ENCODE measurements at regions not wholly inside any gene's neighbourhood (a gene's known extent, or its start where the extent isn't known, plus 50 kb on each side); places are given as distances from the start of the nearest gene placed in this dataset.
"Not testable (repeated sequence)": the region's sequence is repeated elsewhere in the genome, so short reads cannot be mapped to it uniquely, and the experiment has no call there.

DNA sequence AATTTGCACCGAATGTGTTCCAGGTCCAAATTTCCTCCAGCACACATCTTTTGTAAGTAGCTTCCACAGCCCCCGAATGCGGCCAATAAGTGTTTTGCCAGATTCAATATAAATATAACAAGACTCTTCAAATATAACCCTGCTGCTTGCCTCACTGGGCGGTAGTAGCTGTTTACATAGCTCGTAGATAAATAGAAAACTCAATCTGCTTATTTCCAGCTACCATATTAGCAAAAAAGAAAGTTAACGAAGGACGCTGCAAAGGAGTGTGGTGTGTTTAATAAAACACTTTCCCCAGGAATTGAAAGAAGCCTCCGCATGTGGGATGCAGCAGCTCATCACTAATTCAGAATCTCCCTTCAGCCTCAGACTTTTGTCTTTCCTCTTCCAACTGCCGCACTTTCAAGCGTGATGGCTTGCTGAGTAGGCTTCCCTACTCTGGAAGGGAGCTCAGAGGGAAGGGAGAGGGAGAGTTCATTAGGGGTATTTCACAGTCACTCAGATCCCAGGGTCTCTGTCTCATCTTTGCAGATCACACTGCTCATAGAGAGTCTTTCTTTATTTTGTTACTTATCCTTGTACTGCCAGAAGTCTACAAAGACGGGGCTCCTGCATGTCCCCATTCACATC, 367.0 kb downstream of the RND3 start:
- Histone ChIP-seq H3K27me3 (0 out of 22 replicates have a peak, but pooled peaks cover 0 to 4% (median 0%) of the 10 kb centered on the region in 11 experiments), H3K4me2 (no peak overlapping the region), H3K4me1 (0 out of 20 replicates have a peak, but pooled peaks cover 0 to under 1% (median 0%) of the 10 kb centered on the region in 10 experiments), H4K20me1 (no peaks in the 10 kb centered on the region), H3K27ac (no peak overlapping the region), H3K4me3 (no peak overlapping the region), H3K9ac (no peak overlapping the region), H3K36me3 (no peaks in the 10 kb centered on the region), H3K9me3 (replicated peaks in 1 of 11) (peaks cover 0 to 4% (median 0%) of the 10 kb centered on the region in 11 experiments; a peak in 1 of 22 replicates)
- no peak for TF ChIP-seq Cebpa-rat (IDR thresholded peaks at IDR 0.05)

DNA sequence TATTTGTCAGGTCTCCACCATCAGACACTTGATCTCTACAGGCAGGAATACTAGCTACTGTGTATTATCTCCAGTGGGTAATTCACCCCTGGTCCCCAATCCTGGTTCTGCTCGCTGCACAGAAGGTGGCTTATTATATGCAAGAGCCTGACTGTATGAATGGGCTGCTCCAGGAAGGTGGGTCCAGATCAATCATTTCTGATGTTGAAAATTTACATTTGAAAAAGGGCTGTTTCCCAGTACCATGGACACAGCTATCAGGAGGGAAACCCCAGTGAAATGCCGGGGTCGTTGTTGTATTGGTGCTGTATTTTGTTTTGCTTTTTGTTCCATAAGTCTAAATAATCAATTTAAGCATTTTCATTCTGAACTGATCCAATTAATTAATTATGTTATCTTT, 367.6 kb downstream of the RND3 start:
- Histone ChIP-seq H3K9ac (no peak overlapping the region), H3K4me1 (no peaks in the 10 kb centered on the region), H3K4me3 (no peak overlapping the region), H3K27me3 (0 out of 22 replicates have a peak, but pooled peaks cover 0 to 4% (median 0%) of the 10 kb centered on the region in 11 experiments), H3K4me2 (no peak overlapping the region), H3K9me3 (replicated peaks in 1 of 11) (peaks cover 0 to 4% (median 0%) of the 10 kb centered on the region in 11 experiments; a peak in 1 of 22 replicates), H4K20me1 (no peaks in the 10 kb centered on the region), H3K27ac (no peak overlapping the region), H3K36me3 (no peaks in the 10 kb centered on the region)
- TF ChIP-seq Cebpa-rat (IDR thresholded peaks at IDR 0.05) = no peak

DNA sequence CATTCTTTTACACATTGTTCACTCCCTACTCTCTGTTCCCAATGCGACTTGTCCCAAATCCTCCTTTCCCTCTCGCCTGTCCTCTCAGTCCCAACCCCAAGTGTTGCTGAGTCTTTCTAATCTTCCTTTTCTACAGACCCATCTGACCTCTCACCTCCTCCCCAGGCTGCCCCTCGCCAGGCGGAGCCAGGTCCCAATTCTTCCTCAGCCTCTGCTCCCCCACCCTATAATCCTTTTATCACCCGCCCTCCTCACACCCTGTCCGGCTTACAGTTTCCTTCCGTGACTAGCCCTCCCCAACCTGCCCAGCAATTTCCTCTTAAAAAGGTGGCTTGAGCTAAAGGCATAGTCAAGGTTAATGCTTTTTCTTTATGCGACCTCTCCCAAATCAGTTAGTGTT, 373.4 kb downstream of the RND3 start:
- not testable (repeated sequence) for H3K27me3 ChIP-seq; H3K4me3 ChIP-seq; H3K27ac ChIP-seq; H4K20me1 ChIP-seq; H3K9ac ChIP-seq; H3K36me3 ChIP-seq; H3K4me2 ChIP-seq; H3K9me3 ChIP-seq (replicated peaks in 1 of 11)
- H3K4me1 ChIP-seq = peaks cover 16 to 23% (median 17%) of the 10 kb centered on the region in 10 experiments

DNA sequence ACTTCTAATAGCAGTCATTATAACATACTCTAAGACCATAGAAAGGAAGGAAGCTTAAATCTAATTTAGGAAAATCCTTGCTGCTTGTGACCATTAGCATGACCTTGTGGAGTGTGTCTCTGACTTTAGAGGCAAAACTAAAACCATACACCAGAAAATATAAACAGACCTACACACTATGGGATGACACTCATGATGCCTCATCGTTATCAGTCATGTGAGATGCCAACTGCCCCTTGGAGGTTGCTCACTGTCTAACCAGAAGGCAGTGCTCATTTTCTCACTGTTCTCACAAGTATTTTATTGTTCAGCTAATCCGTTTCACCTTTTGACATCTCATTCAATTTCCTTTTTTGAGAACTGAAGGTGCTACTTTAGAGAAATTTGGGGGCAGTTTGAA, 376.9 kb downstream of the RND3 start:
- peak overlapping the region; percentile 65 to 91 (median 80); a peak in 19 of 22 replicates for H3K4me2 ChIP-seq
- H3K4me3 ChIP-seq = no peak overlapping the region
- H3K9me3 ChIP-seq (replicated peaks in 1 of 11) = peaks cover 1 to 10% (median 3%) of the 10 kb centered on the region in 11 experiments; a peak in 18 of 22 replicates
- no peaks in the 10 kb centered on the region for H3K36me3 ChIP-seq
- peak overlapping the region in 3 of 11 experiments; percentile 23 to 50 (median 32); a peak in 2 of 22 replicates for H3K9ac ChIP-seq
- no peaks in the 10 kb centered on the region for H4K20me1 ChIP-seq
- H3K27ac ChIP-seq = peak overlapping the region in 8 of 11 experiments; percentile 58 to 69 (median 63); a peak in 15 of 22 replicates
- TF ChIP-seq Cebpa-rat (IDR thresholded peaks at IDR 0.05) = no peak
- no peaks in the 10 kb centered on the region for H3K27me3 ChIP-seq
- H3K4me1 ChIP-seq = peaks cover 25 to 37% (median 34%) of the 10 kb centered on the region in 10 experiments

DNA sequence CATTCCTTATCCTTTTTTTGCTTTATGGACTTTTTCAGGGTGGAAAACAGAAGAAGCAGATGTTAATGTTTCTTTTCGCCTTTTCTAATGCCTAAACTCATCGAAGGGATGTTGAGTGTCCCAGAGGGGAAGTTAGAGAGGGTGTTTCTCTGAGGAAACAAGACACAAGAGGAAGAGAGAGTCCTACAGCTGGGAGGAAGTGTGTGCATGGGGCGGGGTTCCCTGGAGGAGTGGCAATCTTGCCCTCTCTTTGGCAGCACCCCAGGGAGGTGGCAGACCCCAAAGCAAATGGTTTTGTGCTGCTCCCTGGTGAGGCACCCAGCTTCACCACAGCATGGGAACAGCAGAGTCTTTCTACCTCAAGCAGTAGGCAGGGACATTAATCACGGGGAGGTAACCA, 377.6 kb downstream of the RND3 start:
- H3K9ac ChIP-seq = peak overlapping the region in 5 of 11 experiments; percentile 12 to 50 (median 34); a peak in 6 of 22 replicates
- no peak for TF ChIP-seq Cebpa-rat (IDR thresholded peaks at IDR 0.05)
- H4K20me1 ChIP-seq = no peaks in the 10 kb centered on the region
- peaks cover 25 to 37% (median 34%) of the 10 kb centered on the region in 10 experiments for H3K4me1 ChIP-seq
- peak overlapping the region in 10 of 11 experiments; percentile 24 to 72 (median 60); a peak in 19 of 22 replicates for H3K27ac ChIP-seq
- no peaks in the 10 kb centered on the region for H3K27me3 ChIP-seq
- H3K9me3 ChIP-seq (replicated peaks in 1 of 11) = peaks cover 8 to 17% (median 10%) of the 10 kb centered on the region in 11 experiments; a peak in 19 of 22 replicates
- no peaks in the 10 kb centered on the region for H3K36me3 ChIP-seq
- peak overlapping the region in 4 of 10 experiments; percentile 9 to 30 (median 24); a peak in 8 of 20 replicates for H3K4me3 ChIP-seq
- peak overlapping the region; percentile 65 to 91 (median 80) for H3K4me2 ChIP-seq

DNA sequence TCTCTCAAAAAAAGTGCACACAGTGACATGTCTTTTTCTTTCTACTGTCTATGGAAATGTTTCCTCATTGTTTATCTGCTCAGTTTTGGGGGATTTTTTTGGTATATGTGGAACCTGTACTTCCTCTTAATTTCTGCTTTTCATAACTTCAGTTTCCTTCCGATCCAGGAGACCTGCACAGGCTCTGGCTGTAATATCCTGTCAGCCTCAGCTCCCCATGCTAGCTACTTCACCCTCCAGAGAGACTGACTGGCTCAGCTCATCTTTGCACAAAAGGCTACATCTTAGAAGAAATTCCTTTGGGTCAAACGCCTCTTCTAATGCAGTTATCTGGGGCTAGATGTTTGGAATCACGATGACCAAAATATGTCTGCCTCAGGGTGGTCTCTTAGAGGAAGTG, 378.4 kb downstream of the RND3 start:
- no peak for TF ChIP-seq Cebpa-rat (IDR thresholded peaks at IDR 0.05)
- no peaks in the 10 kb centered on the region for H3K27me3 ChIP-seq

DNA sequence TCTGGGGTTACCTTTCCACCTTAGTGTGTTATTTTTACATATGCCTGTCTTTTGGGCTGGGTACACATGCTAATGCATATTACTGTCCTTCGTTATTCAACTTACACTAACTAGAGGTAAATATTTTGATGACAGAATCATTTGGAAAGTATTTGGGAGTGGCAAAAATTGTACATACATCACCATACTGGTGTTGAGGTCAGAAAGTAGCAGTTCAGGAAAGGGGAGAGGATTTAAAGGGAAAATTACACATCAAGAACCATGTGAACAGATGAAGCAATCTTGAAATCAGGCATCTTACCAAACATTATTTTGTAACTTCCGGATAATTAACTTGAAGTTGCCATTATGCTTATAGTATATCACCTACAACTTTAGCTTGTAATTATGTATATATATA, 379.7 kb downstream of the RND3 start:
- Histone ChIP-seq H3K4me3 (no peak overlapping the region), H3K27ac (peak overlapping the region in 3 of 11 experiments; percentile 62 to 68 (median 65); a peak in 3 of 22 replicates), H3K9me3 (replicated peaks in 1 of 11) (peaks cover 11 to 25% (median 16%) of the 10 kb centered on the region in 11 experiments; a peak in 20 of 22 replicates), H3K9ac (no peak overlapping the region), H3K27me3 (no peaks in the 10 kb centered on the region), H3K4me2 (peak overlapping the region in 5 of 11 experiments; percentile 11 to 91 (median 80); a peak in 5 of 22 replicates), H3K4me1 (peaks cover 25 to 37% (median 34%) of the 10 kb centered on the region in 10 experiments), H3K36me3 (no peaks in the 10 kb centered on the region), H4K20me1 (no peaks in the 10 kb centered on the region)
- no peak for TF ChIP-seq Cebpa-rat (IDR thresholded peaks at IDR 0.05)

More for the DNA sequence above, 378.4 kb downstream of the RND3 start:
- Histone ChIP-seq H3K36me3 (no peaks in the 10 kb centered on the region), H3K9ac (peak overlapping the region in 4 of 11 experiments; percentile 2 to 32 (median 17); a peak in 4 of 22 replicates), H3K4me2 (peak overlapping the region; percentile 65 to 91 (median 80)), H3K4me3 (peak overlapping the region in 2 of 10 experiments; percentile 7 to 14; a peak in 3 of 20 replicates), H3K9me3 (replicated peaks in 1 of 11) (peaks cover 11 to 25% (median 16%) of the 10 kb centered on the region in 11 experiments; a peak in 20 of 22 replicates), H3K27ac (peak overlapping the region in 10 of 11 experiments; percentile 51 to 72 (median 60); a peak in 18 of 22 replicates), H4K20me1 (no peaks in the 10 kb centered on the region), H3K4me1 (peaks cover 25 to 37% (median 34%) of the 10 kb centered on the region in 10 experiments)

DNA sequence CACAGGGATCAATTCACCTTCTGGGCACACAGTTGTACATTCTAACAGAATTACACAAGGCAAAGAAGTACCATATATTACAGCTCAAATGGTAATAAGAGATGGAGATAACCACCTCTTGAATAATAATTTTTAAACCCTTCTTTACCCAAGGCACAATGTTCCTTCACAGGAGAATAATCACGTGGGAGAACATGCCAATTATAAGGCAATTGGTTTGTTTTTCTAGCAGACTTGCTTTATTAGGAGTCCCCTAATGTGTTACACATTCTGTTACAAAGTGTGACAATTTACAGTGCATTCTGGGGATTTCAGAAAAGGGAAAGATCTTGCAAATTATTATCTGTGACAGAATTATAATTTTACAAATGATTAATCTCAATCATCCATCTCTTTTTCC, 380.3 kb downstream of the RND3 start:
- Histone ChIP-seq H3K4me1 (peaks cover 25 to 37% (median 34%) of the 10 kb centered on the region in 10 experiments), H3K9ac (no peak overlapping the region), H3K4me2 (no peak overlapping the region), H3K9me3 (replicated peaks in 1 of 11) (peaks cover 11 to 25% (median 16%) of the 10 kb centered on the region in 11 experiments; a peak in 20 of 22 replicates), H3K4me3 (no peak overlapping the region), H3K27ac (no peak overlapping the region), H4K20me1 (no peaks in the 10 kb centered on the region), H3K36me3 (no peaks in the 10 kb centered on the region), H3K27me3 (no peaks in the 10 kb centered on the region)
- no peak for TF ChIP-seq Cebpa-rat (IDR thresholded peaks at IDR 0.05)

DNA sequence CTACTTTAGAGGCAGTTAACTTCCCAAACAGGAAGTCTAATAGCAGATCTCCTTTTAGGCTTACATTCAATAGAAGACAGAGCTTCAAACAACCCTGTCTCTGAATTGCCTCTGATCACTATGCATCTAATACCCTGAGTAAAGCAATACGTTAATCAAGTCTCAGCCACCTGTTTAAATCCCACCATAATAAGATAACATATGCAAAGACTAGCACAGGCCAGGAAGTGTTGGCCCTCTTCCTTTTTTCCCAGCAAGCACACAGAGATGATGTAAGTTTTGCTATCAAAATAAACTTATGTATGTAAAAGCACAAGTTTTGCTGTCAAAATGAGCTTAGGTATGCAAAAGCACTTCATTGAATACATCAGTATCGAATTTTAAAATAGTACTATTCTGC, 385.5 kb downstream of the RND3 start:
- TF ChIP-seq Cebpa-rat (IDR thresholded peaks at IDR 0.05) = no peak
- Histone ChIP-seq H3K27me3 (no peaks in the 10 kb centered on the region), H3K27ac (no peak overlapping the region), H3K4me3 (no peak overlapping the region), H3K4me1 (peaks cover 0 to 18% (median 0%) of the 10 kb centered on the region in 10 experiments; a peak in 4 of 20 replicates), H4K20me1 (no peaks in the 10 kb centered on the region), H3K36me3 (no peaks in the 10 kb centered on the region), H3K4me2 (0 out of 22 replicates have a peak overlapping the region, but pooled peaks of 1 of the 11 experiments have one; percentile 8), H3K9me3 (replicated peaks in 1 of 11) (peaks cover 11 to 25% (median 16%) of the 10 kb centered on the region in 11 experiments; a peak in 20 of 22 replicates), H3K9ac (no peak overlapping the region)
